ENCODE measurements at regions not wholly inside any gene's neighbourhood (a gene's known extent, or its start where the extent isn't known, plus 50 kb on each side); places are given as distances from the start of the nearest gene placed in this dataset.

DNA sequence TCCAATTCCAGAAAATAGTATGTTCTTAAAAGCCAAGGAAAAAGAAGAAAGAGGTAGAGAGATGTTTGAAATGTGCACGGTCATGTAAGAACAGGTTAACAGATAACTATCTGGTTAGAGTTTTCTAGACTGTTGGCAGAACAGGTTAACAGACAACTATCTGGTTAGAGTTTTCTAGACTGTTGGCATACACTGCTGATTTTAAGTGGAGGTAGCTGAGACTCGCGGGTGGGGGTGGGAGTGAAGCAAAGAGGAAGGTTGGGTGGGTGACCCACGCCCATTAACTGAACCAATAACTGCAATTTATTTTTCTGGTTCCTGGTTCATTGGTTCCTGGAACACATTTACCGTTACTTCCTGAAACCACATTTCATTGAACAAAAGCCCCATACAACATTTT, 157.5 kb downstream of the ELOVL4 start:
- no peak overlapping the region for H3K27ac ChIP-seq (replicated peaks; ENCODE audit: low read length)
- H2BK15ac ChIP-seq (ENCODE audit: low read length), result no peak overlapping the region
- no peak overlapping the region for H3K4me3 ChIP-seq (ENCODE audit: low read length in 2 of 2)
- H3K9me3 ChIP-seq (replicated peaks in 1 of 2; ENCODE audit: control insufficient read depth in 2 of 2, insufficient read depth in 1 of 2, low read depth in 1 of 2, low read length in 2 of 2), result no peaks in the 10 kb centered on the region
- no peaks in the 10 kb centered on the region for H3K79me1 ChIP-seq (ENCODE audit: low read depth, low read length)
- no peak overlapping the region for H2AFZ ChIP-seq (ENCODE audit: low read length)
- no peak overlapping the region for H3K14ac ChIP-seq (ENCODE audit: low read length)
- no peak overlapping the region for H4K91ac ChIP-seq (ENCODE audit: low read depth, low read length, poor library complexity)
- no peak overlapping the region for H3K4ac ChIP-seq (ENCODE audit: low read length)
- H3K23ac ChIP-seq (ENCODE audit: low read depth, low read length, poor library complexity), result no peak overlapping the region
- H3K4me1 ChIP-seq (ENCODE audit: control insufficient read depth in 2 of 2, insufficient read depth in 1 of 2, low read depth in 1 of 2, low read length in 2 of 2), result peaks cover 1 to 4% of the 10 kb centered on the region in 2 donors
- no peak overlapping the region for H3K9ac ChIP-seq (ENCODE audit: low read depth, low read length, poor library complexity)
- no peaks in the 10 kb centered on the region for H3K27me3 ChIP-seq (ENCODE audit: control insufficient read depth in 3 of 3, insufficient read depth in 3 of 3, low read depth in 1 of 3, low read length in 3 of 3)
- WGBS, 2 donors (ENCODE audit: extremely low coverage in 2 of 2, insufficient read length in 2 of 2, insufficient replicate concordance in 1 of 2), result no CpG with 5 or more reads among the region's 5 CpGs
- DNase-seq (ENCODE audit: low spot score), result no peak
- H2BK12ac ChIP-seq (ENCODE audit: low read length), result no peak overlapping the region
- no peak overlapping the region for H2BK5ac ChIP-seq (ENCODE audit: low read length)
- H2AK5ac ChIP-seq (ENCODE audit: low read depth, low read length), result no peak overlapping the region
- no peak overlapping the region for H3K18ac ChIP-seq (ENCODE audit: low read length)
- no peak overlapping the region for H4K8ac ChIP-seq (ENCODE audit: low read depth, low read length)
- H3K4me2 ChIP-seq (ENCODE audit: insufficient read depth, low read length, poor library complexity, severe bottlenecking), result no peak overlapping the region
- no peak overlapping the region for H2BK120ac ChIP-seq (ENCODE audit: low read depth, low read length)
- H3K36me3 ChIP-seq (replicated peaks in 1 of 2; ENCODE audit: control insufficient read depth in 2 of 2, insufficient read depth in 2 of 2, low read length in 2 of 2), result no peaks in the 10 kb centered on the region

DNA sequence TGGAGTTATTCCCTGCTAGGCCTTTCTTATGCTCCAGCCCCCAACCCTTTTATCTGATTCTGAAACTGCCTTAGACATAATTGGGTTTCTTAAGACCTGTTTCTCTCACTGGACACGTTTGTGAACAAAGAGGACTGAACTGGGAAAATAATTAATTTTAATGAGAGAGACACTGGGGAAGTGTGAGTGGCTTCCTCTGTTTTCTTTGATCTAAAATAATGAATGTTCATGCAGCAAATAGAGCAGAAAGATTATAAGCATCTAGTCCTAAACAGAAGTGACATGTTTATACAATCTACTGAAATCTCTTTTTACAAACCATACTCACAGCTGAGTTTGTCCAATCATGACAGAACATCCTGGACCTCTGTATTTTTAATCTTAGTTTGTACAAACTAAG, 157.6 kb downstream of the SH3BGRL2 start:
- no peaks in the 10 kb centered on the region for H3K36me3 ChIP-seq (replicated peaks in 1 of 2; ENCODE audit: control insufficient read depth in 2 of 2, insufficient read depth in 2 of 2, low read length in 2 of 2)
- H3K14ac ChIP-seq (ENCODE audit: low read length), result no peak overlapping the region
- H3K4ac ChIP-seq (ENCODE audit: low read length), result no peak overlapping the region

DNA sequence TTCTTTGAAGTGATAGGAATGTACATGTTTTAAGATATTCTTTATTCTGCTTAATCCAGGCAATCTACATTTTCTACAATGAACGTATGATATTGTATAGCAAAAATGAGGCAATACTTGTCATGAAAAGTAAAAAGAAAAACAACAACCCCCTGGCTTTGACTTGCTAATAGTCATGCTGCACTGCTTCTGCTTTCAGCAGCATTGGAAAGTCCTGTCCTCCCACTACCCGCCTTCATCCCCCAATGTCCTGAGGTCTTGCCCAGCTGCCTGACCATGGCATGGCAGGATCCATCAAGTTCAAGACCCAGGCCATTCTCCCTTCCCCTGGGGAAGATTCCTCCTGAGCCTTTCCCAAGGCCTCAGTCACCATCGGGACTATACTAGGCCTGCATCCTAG, 156.5 kb downstream of the SH3BGRL2 start:
- H3K18ac ChIP-seq (ENCODE audit: low read length), result peak overlapping the region; percentile 4
- H4K91ac ChIP-seq (ENCODE audit: low read depth, low read length, poor library complexity), result no peak overlapping the region
- no peak overlapping the region for H3K4me3 ChIP-seq (ENCODE audit: low read length in 2 of 2)
- no peak overlapping the region for H3K14ac ChIP-seq (ENCODE audit: low read length)
- no peak overlapping the region for H3K27ac ChIP-seq (replicated peaks; ENCODE audit: low read length)
- peak overlapping the region; percentile 0 for H2BK12ac ChIP-seq (ENCODE audit: low read length)
- H3K36me3 ChIP-seq (replicated peaks in 1 of 2; ENCODE audit: control insufficient read depth in 2 of 2, insufficient read depth in 2 of 2, low read length in 2 of 2), result no peaks in the 10 kb centered on the region
- no peak overlapping the region for H2BK5ac ChIP-seq (ENCODE audit: low read length)
- no peak overlapping the region for H3K23ac ChIP-seq (ENCODE audit: low read depth, low read length, poor library complexity)
- H2AK5ac ChIP-seq (ENCODE audit: low read depth, low read length), result no peak overlapping the region
- H3K79me1 ChIP-seq (ENCODE audit: low read depth, low read length), result no peaks in the 10 kb centered on the region
- peaks cover 1 to 4% of the 10 kb centered on the region in 2 donors for H3K4me1 ChIP-seq (ENCODE audit: control insufficient read depth in 2 of 2, insufficient read depth in 1 of 2, low read depth in 1 of 2, low read length in 2 of 2)
- peak overlapping the region; percentile 3 for H2AFZ ChIP-seq (ENCODE audit: low read length)
- no peaks in the 10 kb centered on the region for H3K9me3 ChIP-seq (replicated peaks in 1 of 2; ENCODE audit: control insufficient read depth in 2 of 2, insufficient read depth in 1 of 2, low read depth in 1 of 2, low read length in 2 of 2)
- WGBS, 2 donors (ENCODE audit: extremely low coverage in 2 of 2, insufficient read length in 2 of 2, insufficient replicate concordance in 1 of 2), result no CpG with 5 or more reads among the region's 3 CpGs
- H4K8ac ChIP-seq (ENCODE audit: low read depth, low read length), result no peak overlapping the region
- DNase-seq (ENCODE audit: low spot score), result no peak
- no peak overlapping the region for H2BK120ac ChIP-seq (ENCODE audit: low read depth, low read length)
- no peak overlapping the region for H3K4me2 ChIP-seq (ENCODE audit: insufficient read depth, low read length, poor library complexity, severe bottlenecking)
- no peaks in the 10 kb centered on the region for H3K27me3 ChIP-seq (ENCODE audit: control insufficient read depth in 3 of 3, insufficient read depth in 3 of 3, low read depth in 1 of 3, low read length in 3 of 3)
- H3K9ac ChIP-seq (ENCODE audit: low read depth, low read length, poor library complexity), result no peak overlapping the region
- no peak overlapping the region for H3K4ac ChIP-seq (ENCODE audit: low read length)
- H2BK15ac ChIP-seq (ENCODE audit: low read length), result no peak overlapping the region

More for the DNA sequence above, 157.6 kb downstream of the SH3BGRL2 start:
- Histone ChIP-seq H4K91ac (ENCODE audit: low read depth, low read length, poor library complexity) (no peak overlapping the region), H3K9me3 (replicated peaks in 1 of 2; ENCODE audit: control insufficient read depth in 2 of 2, insufficient read depth in 1 of 2, low read depth in 1 of 2, low read length in 2 of 2) (no peaks in the 10 kb centered on the region), H2BK5ac (ENCODE audit: low read length) (no peak overlapping the region), H2BK15ac (ENCODE audit: low read length) (no peak overlapping the region), H3K23ac (ENCODE audit: low read depth, low read length, poor library complexity) (no peak overlapping the region), H2BK120ac (ENCODE audit: low read depth, low read length) (no peak overlapping the region), H3K4me3 (ENCODE audit: low read length in 2 of 2) (no peak overlapping the region), H3K4me1 (ENCODE audit: control insufficient read depth in 2 of 2, insufficient read depth in 1 of 2, low read depth in 1 of 2, low read length in 2 of 2) (peaks cover 1 to 4% of the 10 kb centered on the region in 2 donors), H3K27me3 (ENCODE audit: control insufficient read depth in 3 of 3, insufficient read depth in 3 of 3, low read depth in 1 of 3, low read length in 3 of 3) (no peaks in the 10 kb centered on the region), H4K8ac (ENCODE audit: low read depth, low read length) (no peak overlapping the region), H3K4me2 (ENCODE audit: insufficient read depth, low read length, poor library complexity, severe bottlenecking) (no peak overlapping the region), H2AFZ (ENCODE audit: low read length) (no peak overlapping the region), H3K18ac (ENCODE audit: low read length) (no peak overlapping the region), H3K9ac (ENCODE audit: low read depth, low read length, poor library complexity) (no peak overlapping the region), H3K27ac (replicated peaks; ENCODE audit: low read length) (no peak overlapping the region), H2BK12ac (ENCODE audit: low read length) (no peak overlapping the region), H2AK5ac (ENCODE audit: low read depth, low read length) (no peak overlapping the region), H3K79me1 (ENCODE audit: low read depth, low read length) (no peaks in the 10 kb centered on the region)
- WGBS, 2 donors (ENCODE audit: extremely low coverage in 2 of 2, insufficient read length in 2 of 2, insufficient replicate concordance in 1 of 2), result no CpG with 5 or more reads among the region's 1 CpG
- DNase-seq (ENCODE audit: low spot score), result no peak

DNA sequence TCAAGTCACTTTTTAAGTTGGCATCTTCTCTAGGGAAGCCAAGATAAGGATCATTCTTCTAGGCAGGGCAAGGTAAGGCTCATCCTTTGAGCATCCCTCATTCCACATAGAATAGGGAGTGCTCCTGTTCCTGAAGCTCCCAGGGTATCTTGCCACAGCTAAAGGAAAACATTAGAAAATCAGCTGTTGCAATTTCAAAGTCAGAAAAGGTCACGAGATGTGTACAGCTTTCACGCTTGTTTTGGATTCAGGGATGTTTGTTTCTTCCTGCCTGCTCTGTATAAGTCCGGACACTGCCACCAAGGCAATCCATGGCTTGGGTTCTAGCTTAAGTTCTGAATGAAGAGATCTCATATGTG, 153.2 kb downstream of the SH3BGRL2 start:
- Histone ChIP-seq H3K9me3 (replicated peaks in 1 of 2; ENCODE audit: control insufficient read depth in 2 of 2, insufficient read depth in 1 of 2, low read depth in 1 of 2, low read length in 2 of 2) (no peaks in the 10 kb centered on the region), H3K18ac (ENCODE audit: low read length) (no peak overlapping the region), H3K36me3 (replicated peaks in 1 of 2; ENCODE audit: control insufficient read depth in 2 of 2, insufficient read depth in 2 of 2, low read length in 2 of 2) (no peaks in the 10 kb centered on the region), H3K23ac (ENCODE audit: low read depth, low read length, poor library complexity) (no peak overlapping the region), H3K14ac (ENCODE audit: low read length) (no peak overlapping the region), H2BK120ac (ENCODE audit: low read depth, low read length) (no peak overlapping the region), H2BK5ac (ENCODE audit: low read length) (no peak overlapping the region), H3K4me2 (ENCODE audit: insufficient read depth, low read length, poor library complexity, severe bottlenecking) (no peak overlapping the region), H3K4ac (ENCODE audit: low read length) (no peak overlapping the region), H2AK5ac (ENCODE audit: low read depth, low read length) (no peak overlapping the region), H3K27ac (replicated peaks; ENCODE audit: low read length) (no peak overlapping the region), H3K79me1 (ENCODE audit: low read depth, low read length) (no peaks in the 10 kb centered on the region), H2AFZ (ENCODE audit: low read length) (no peak overlapping the region), H4K91ac (ENCODE audit: low read depth, low read length, poor library complexity) (no peak overlapping the region), H3K4me1 (ENCODE audit: control insufficient read depth in 2 of 2, insufficient read depth in 1 of 2, low read depth in 1 of 2, low read length in 2 of 2) (peaks cover 1 to 4% of the 10 kb centered on the region in 2 donors), H3K4me3 (ENCODE audit: low read length in 2 of 2) (no peak overlapping the region), H3K27me3 (ENCODE audit: control insufficient read depth in 3 of 3, insufficient read depth in 3 of 3, low read depth in 1 of 3, low read length in 3 of 3) (peaks cover 0 to 26% (median 0%) of the 10 kb centered on the region in 3 experiments), H2BK12ac (ENCODE audit: low read length) (no peak overlapping the region), H4K8ac (ENCODE audit: low read depth, low read length) (no peak overlapping the region), H3K9ac (ENCODE audit: low read depth, low read length, poor library complexity) (no peak overlapping the region), H2BK15ac (ENCODE audit: low read length) (no peak overlapping the region)
- no peak for DNase-seq (ENCODE audit: low spot score)
- WGBS, 2 donors (ENCODE audit: extremely low coverage in 2 of 2, insufficient read length in 2 of 2, insufficient replicate concordance in 1 of 2), result no CpG with 5 or more reads among the region's 3 CpGs
